H1 (cell line): ENCODE measurements at regions not wholly inside any gene's neighbourhood (a gene's known extent, or its start where the extent isn't known, plus 50 kb on each side); places are given as distances from the start of the nearest gene placed in this dataset.

Source experiments
- SRF ChIP-seq: IDR thresholded peaks from 2 replicates; pipeline ENCODE4 v1.6.1; 2011; ENCODE audit warnings: mild to moderate bottlenecking, low read depth, low read length, moderate library complexity
- USF2 ChIP-seq: IDR thresholded peaks from 2 replicates; pipeline ENCODE4 v1.6.1; 2011; ENCODE audit warnings: low read length, improper control_type of control experiment

GRCh38 chr20:22890594-22891300 is 144.4 kb upstream of the SSTR4 start (continued):
- TF ChIP-seq USF2 (no peak), SRF (no peak)
